Endothelial cell of umbilical vein (primary cell): ENCODE measurements at regions not wholly inside any gene's neighbourhood (a gene's known extent, or its start where the extent isn't known, plus 50 kb on each side); places are given as distances from the start of the nearest gene placed in this dataset.

Experiments
- BruUV-seq: library from RNA; stranded (reverse); fragments of 400-500 nt; replicated peaks from 2 replicates; lab custom pipeline; 2021; lab: Mats Ljungman, UMichigan
- CTCF ChIA-PET: fragments of 300-600, 350-600 bp; sonication (Branson Sonifier 250); formaldehyde crosslinking; loops from one replicate; lab custom pipeline; 2021; ENCODE audit warnings: antibody characterized with exemption, inconsistent platforms; lab: Charles Lee
- POLR2A ChIA-PET: fragments of 300-600, 350-600 bp; sonication (Branson Sonifier 250); formaldehyde crosslinking; loops from one replicate; lab custom pipeline; 2021; ENCODE audit warnings: antibody characterized with exemption, inconsistent platforms; lab: Charles Lee
- DNase-seq: peaks from one replicate; pipeline ENCODE4 v3.0.0-alpha.2; 2011; ENCODE audit warnings: low read depth, low spot score
- FAIRE-seq: peaks from 2 replicates; lab custom pipeline; 2011; peaks lifted over from hg19 to GRCh38; lab: Jason Lieb, UNC
- H2AFZ ChIP-seq: 2 replicates; pipeline ENCODE4 v1.6.0; 2012; ENCODE audit warnings: low read depth, low read length, control low read depth, inconsistent platforms
- H3K27ac ChIP-seq: 2 replicates; pipeline ENCODE4 v1.5.1; 2011; ENCODE audit warnings: low read depth, mild to moderate bottlenecking, control low read depth, low read length, moderate library complexity; ENCODE audit not compliant: insufficient read depth
- H3K27me3 ChIP-seq, 2 experiments: 2 replicates each; pipeline versions ENCODE4 v1.6.0 to v1.6.1; 2011; ENCODE audit warnings: low read length in 2 of 2, mixed read lengths in 1 of 2; ENCODE audit not compliant: control insufficient read depth in 2 of 2, insufficient read depth in 2 of 2
- H3K36me3 ChIP-seq, 2 experiments: 2 replicates in 1 of 2; 3 replicates in 1 of 2; pipeline ENCODE4 v1.5.1; 2011; ENCODE audit warnings: low read length in 2 of 2, mild to moderate bottlenecking in 1 of 2, moderate library complexity in 1 of 2; ENCODE audit not compliant: control insufficient read depth in 2 of 2, insufficient read depth in 2 of 2; ENCODE audit errors: extremely low read depth in 1 of 2
- H3K4me1 ChIP-seq: 3 replicates; pipeline ENCODE4 v1.5.1; 2011; ENCODE audit warnings: mild to moderate bottlenecking, low read length; ENCODE audit not compliant: control insufficient read depth, insufficient read depth; ENCODE audit errors: extremely low read depth
- H3K4me2 ChIP-seq: 2 replicates; pipeline ENCODE4 v1.6.1; 2011; ENCODE audit warnings: low read length, control low read depth, mixed read lengths; ENCODE audit not compliant: insufficient read depth
- H3K4me3 ChIP-seq, 3 experiments: fragments of 200-600 bp in 1 of 3; sonication (generic), shearing (Covaris generic) in 1 of 3; replicated peaks in 1 of 3; 2 replicates each; pipeline ENCODE4 v1.5.1; 2011 to 2016; ENCODE audit warnings: control low read depth in 3 of 3, low read length in 3 of 3, mild to moderate bottlenecking in 2 of 3, inconsistent platforms in 1 of 3, low read depth in 1 of 3, moderate library complexity in 1 of 3; ENCODE audit not compliant: insufficient read depth in 1 of 3
- H3K79me2 ChIP-seq: 2 replicates; pipeline ENCODE4 v1.6.0; 2012; ENCODE audit warnings: low read length, inconsistent platforms; ENCODE audit not compliant: control insufficient read depth, insufficient read depth
- H3K9ac ChIP-seq: replicated peaks from 2 replicates; pipeline ENCODE3; 2011; ENCODE audit warnings: low read length, control low read depth; ENCODE audit not compliant: insufficient read depth; ENCODE audit errors: extremely low read depth
- H3K9me1 ChIP-seq: replicated peaks from 3 replicates; pipeline ENCODE4 v1.6.0; 2011; ENCODE audit warnings: mild to moderate bottlenecking, low read length; ENCODE audit not compliant: control insufficient read depth, insufficient read depth; ENCODE audit errors: extremely low read depth
- H3K9me3 ChIP-seq: replicated peaks from 2 replicates; pipeline ENCODE4 v1.5.1; 2012; ENCODE audit warnings: low read length, inconsistent platforms; ENCODE audit not compliant: control insufficient read depth, insufficient read depth
- H4K20me1 ChIP-seq: replicated peaks from 2 replicates; pipeline ENCODE3; 2011; ENCODE audit warnings: mild to moderate bottlenecking, low read length; ENCODE audit not compliant: control insufficient read depth, insufficient read depth; ENCODE audit errors: extremely low read depth
- CTCF ChIP-seq, 2 donors: IDR thresholded peaks; 1 replicate in 1 of 2; 2 replicates in 1 of 2; pipeline ENCODE4 v1.5.1; 2011; ENCODE audit warnings: low read length in 2 of 2, mild to moderate bottlenecking in 2 of 2, moderate library complexity in 2 of 2, control low read depth in 1 of 2, inconsistent platforms in 1 of 2, low read depth in 1 of 2; ENCODE audit not compliant: insufficient read depth in 1 of 2; ENCODE audit errors: extremely low read depth in 1 of 2
- EZH2 ChIP-seq: IDR thresholded peaks from 2 replicates; pipeline ENCODE4 v1.6.1; 2012; ENCODE audit warnings: borderline replicate concordance, low read depth, mild to moderate bottlenecking, moderate library complexity, low read length, inconsistent platforms; ENCODE audit not compliant: severe bottlenecking
- FOS ChIP-seq: IDR thresholded peaks from 2 replicates; pipeline ENCODE4 v1.6.1; 2011; ENCODE audit warnings: mild to moderate bottlenecking, low read length, moderate library complexity, borderline replicate concordance; ENCODE audit not compliant: insufficient read depth
- GATA2 ChIP-seq: IDR thresholded peaks from 2 replicates; pipeline ENCODE4 v1.7.0; 2011; ENCODE audit warnings: low read depth, mild to moderate bottlenecking, moderate library complexity, mixed read lengths, low read length; ENCODE audit not compliant: insufficient read length, insufficient read depth
- JUN ChIP-seq: IDR thresholded peaks from 2 replicates; pipeline ENCODE4 v1.6.1; 2011; ENCODE audit warnings: borderline replicate concordance, low read depth; ENCODE audit not compliant: insufficient read length, insufficient read depth
- MAX ChIP-seq: IDR thresholded peaks from 2 replicates; pipeline ENCODE4 v1.6.1; 2011; ENCODE audit not compliant: insufficient read depth, insufficient read length
- MYC ChIP-seq: IDR thresholded peaks from one replicate; pipeline ENCODE4 v1.6.1; 2011; ENCODE audit warnings: mild to moderate bottlenecking, low read depth, low read length
- POLR2A ChIP-seq: IDR thresholded peaks from 2 replicates; pipeline ENCODE4 v1.6.1; 2012; ENCODE audit warnings: low read depth, mild to moderate bottlenecking, control low read depth, low read length
- POLR2AphosphoS5 ChIP-seq: IDR thresholded peaks from 2 replicates; pipeline ENCODE4 v1.6.1; 2012; ENCODE audit warnings: low read depth, mild to moderate bottlenecking, control low read depth, low read length, moderate library complexity; ENCODE audit not compliant: insufficient read depth
- dilution Hi-C: fragments of 300-500 bp; cut with MboI; formaldehyde crosslinking; loops from one replicate; pipeline ENCODE4 v1.15.0; 2019; ENCODE audit warnings: low sequenced_read_pairs; ENCODE audit not compliant: extremely low pct_ligation_motif_present
- intact Hi-C: fragments of 100-400 bp; cut with micrococcal nuclease; formaldehyde crosslinking; loops from one replicate; pipeline ENCODE4 v1.10.0; 2022

GRCh38 chr3:150217691-150218090, 190.4 kb upstream of the TSC22D2 start:
- FAIRE-seq (no peak), DNase-seq (no peak)
- Histone ChIP-seq H3K27ac (no peak overlapping the region), H3K27me3 (peaks cover 28 to 33% of the 10 kb centered on the region in 2 experiments), H3K4me2 (no peak overlapping the region), H3K4me1 (no peaks in the 10 kb centered on the region), H3K36me3 (no peaks in the 10 kb centered on the region), H4K20me1 (no peaks in the 10 kb centered on the region), H3K9ac (no peak overlapping the region), H3K4me3 (no peak overlapping the region), H3K9me3 (no peaks in the 10 kb centered on the region), H3K79me2 (no peaks in the 10 kb centered on the region), H3K9me1 (no peaks in the 10 kb centered on the region), H2AFZ (no peak overlapping the region)
- intact Hi-C loops (no loop called here), dilution Hi-C loops (no loop called here)
- ChIA-PET CTCF (interaction anchor here (1.8 to 5.4 kb wide), 4 partner anchors 8 to 281 kb away, joined by 5 to 41 read pairs (median 16); no protein-coding TSS in a partner anchor), POLR2A (no interaction called here)
- no peak for TF ChIP-seq MAX
- no peak for TF ChIP-seq GATA2
- TF ChIP-seq EZH2 = no peak
- no peak for TF ChIP-seq POLR2A
- no peak for TF ChIP-seq FOS
- no peak for TF ChIP-seq MYC
- no peak for TF ChIP-seq POLR2AphosphoS5
- no peak for TF ChIP-seq CTCF (IDR thresholded peaks at IDR 0.05; ENCODE audit: extremely low read depth in 1 of 2, insufficient read depth in 1 of 2, low read depth in 1 of 2, low read length in 2 of 2)
- TF ChIP-seq JUN = no peak
- BruUV-seq = no TSS peak
